ENCODE measurements at regions not wholly inside any gene's neighbourhood (a gene's known extent, or its start where the extent isn't known, plus 50 kb on each side); places are given as distances from the start of the nearest gene placed in this dataset.
"Not testable (repeated sequence)": the region's sequence is repeated elsewhere in the genome, so short reads cannot be mapped to it uniquely, and the experiment has no call there.

GRCh38 chr16:58992755-58993154 lies 258.6 kb upstream of the GOT2 start:
- H3K4me1 Mint-ChIP-seq; H3K36me3 Mint-ChIP-seq (ENCODE audit: low read depth); H3K4me3 Mint-ChIP-seq; intact Hi-C loops (cut with micrococcal nuclease); H3K27me3 Mint-ChIP-seq; H3K27ac Mint-ChIP-seq; H3K9me3 Mint-ChIP-seq; DNase-seq: not testable (repeated sequence)

DNA sequence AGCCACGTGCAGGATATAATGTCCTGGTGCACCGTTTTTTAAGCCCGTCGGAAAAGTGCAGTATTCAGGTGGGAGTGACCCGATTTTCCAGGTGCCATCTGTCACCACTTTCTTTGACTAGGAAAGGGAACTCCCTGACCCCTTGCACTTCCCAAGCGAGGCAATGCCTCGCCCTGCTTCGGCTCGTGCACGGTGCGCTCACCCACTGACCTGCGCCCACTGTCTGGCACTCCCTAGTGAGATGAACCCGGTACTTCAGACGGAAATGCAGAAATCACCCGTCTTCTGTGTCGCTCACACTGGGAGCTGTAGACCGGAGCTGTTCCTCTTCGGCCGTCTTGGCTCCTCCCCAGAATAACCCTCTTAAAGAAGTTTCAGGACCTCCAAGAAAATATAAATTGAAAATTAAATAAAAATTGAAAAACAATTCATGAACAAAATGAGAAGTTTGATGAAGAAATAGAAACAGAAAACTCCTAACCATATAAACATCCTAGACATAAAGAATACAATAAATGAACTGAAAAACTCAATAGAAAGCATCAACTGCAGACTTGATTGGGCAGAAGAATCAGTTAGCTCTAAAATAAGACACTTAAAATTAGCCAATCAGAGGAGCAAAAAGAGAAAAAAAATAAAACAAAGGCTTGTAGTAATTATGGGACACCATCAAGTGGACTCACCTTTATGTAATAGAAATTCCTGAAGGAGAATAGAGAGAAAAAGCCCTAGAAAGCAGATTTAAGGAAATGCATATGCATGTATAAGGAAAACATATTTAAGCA lies 249.3 kb upstream of the GOT2 start:
- H3K4me1 Mint-ChIP-seq: not testable (repeated sequence)

DNA sequence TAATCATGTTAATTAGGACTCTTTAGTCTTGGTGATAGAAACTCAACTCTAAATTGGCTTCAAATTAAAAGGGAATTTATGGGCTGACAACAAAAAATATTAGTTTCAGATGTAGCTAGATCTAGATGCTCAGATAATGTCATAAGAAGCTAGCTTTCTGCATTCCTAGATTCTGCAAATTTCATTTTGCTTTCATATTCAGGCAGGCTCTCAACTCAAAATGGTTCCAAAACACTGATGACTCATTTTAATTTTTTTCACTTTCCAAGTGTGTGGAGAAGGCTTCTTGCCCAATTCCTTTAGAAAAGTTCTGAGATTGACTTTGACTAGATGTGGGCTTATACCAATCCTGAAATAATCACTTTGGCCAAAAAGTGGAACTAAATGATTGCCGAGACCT lies 236.7 kb upstream of the GOT2 start:
- Mint-ChIP-seq H3K27me3 (no peaks in the 10 kb centered on the region), H3K4me1 (no peaks in the 10 kb centered on the region), H3K4me3 (no peak overlapping the region), H3K36me3 (ENCODE audit: low read depth) (no peaks in the 10 kb centered on the region), H3K9me3 (no peaks in the 10 kb centered on the region), H3K27ac (no peak overlapping the region)
- DNase-seq: no peak
- intact Hi-C loops (cut with micrococcal nuclease): no loop called here

More for the DNA sequence above, 249.3 kb upstream of the GOT2 start:
- H3K9me3 Mint-ChIP-seq; H3K4me3 Mint-ChIP-seq; H3K36me3 Mint-ChIP-seq (ENCODE audit: low read depth); DNase-seq; H3K27ac Mint-ChIP-seq; H3K27me3 Mint-ChIP-seq; intact Hi-C loops (cut with micrococcal nuclease): not testable (repeated sequence)

DNA sequence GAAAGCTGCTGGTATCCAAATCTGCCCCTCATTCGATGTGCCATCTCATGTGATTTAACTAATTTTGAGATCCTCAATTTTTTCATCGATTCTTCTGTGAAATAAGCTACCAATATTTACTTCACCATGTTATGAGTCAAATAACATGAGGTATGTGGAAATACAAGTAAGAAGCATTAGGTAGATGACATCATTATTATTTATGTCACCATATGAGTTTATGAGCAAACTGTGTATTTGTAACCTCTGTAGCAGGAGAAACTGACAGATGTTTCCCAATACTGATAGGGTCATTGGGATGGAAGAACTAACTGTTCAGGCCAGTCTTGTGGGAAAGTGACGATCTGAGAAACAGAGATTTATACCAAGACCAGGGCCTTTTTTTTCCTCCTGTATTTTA lies 229.4 kb upstream of the GOT2 start:
- no peak overlapping the region for H3K4me3 Mint-ChIP-seq
- no peak for DNase-seq
- H3K27me3 Mint-ChIP-seq: no peaks in the 10 kb centered on the region
- H3K27ac Mint-ChIP-seq: no peak overlapping the region
- no peaks in the 10 kb centered on the region for H3K4me1 Mint-ChIP-seq
- intact Hi-C loops (cut with micrococcal nuclease): no loop called here
- H3K36me3 Mint-ChIP-seq (ENCODE audit: low read depth): no peaks in the 10 kb centered on the region
- peaks cover 3% of the 10 kb centered on the region for H3K9me3 Mint-ChIP-seq

DNA sequence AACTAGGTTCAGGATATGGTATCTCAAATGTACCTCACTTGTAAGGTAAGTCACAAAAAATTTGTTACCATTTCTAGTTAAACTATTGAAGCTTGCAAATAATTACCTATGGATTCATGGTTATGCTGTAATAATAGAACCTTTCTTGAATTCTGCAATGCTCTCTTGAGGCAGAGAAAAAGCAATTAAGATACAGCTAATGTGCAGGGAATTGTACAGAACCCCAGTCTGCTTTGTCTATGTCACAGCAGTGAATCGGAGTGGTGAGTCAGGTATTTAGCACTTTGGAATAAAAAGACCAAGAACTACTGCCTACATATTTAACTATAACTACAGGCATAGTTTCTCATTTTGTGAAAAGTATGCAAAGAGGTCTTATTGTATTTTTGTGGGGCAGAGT lies 228.7 kb upstream of the GOT2 start:
- no peak overlapping the region for H3K4me3 Mint-ChIP-seq
- H3K9me3 Mint-ChIP-seq: peaks cover 3% of the 10 kb centered on the region
- no peaks in the 10 kb centered on the region for H3K27me3 Mint-ChIP-seq
- no peaks in the 10 kb centered on the region for H3K4me1 Mint-ChIP-seq
- DNase-seq: no peak
- intact Hi-C loops (cut with micrococcal nuclease): no loop called here
- no peaks in the 10 kb centered on the region for H3K36me3 Mint-ChIP-seq (ENCODE audit: low read depth)
- H3K27ac Mint-ChIP-seq: no peak overlapping the region

DNA sequence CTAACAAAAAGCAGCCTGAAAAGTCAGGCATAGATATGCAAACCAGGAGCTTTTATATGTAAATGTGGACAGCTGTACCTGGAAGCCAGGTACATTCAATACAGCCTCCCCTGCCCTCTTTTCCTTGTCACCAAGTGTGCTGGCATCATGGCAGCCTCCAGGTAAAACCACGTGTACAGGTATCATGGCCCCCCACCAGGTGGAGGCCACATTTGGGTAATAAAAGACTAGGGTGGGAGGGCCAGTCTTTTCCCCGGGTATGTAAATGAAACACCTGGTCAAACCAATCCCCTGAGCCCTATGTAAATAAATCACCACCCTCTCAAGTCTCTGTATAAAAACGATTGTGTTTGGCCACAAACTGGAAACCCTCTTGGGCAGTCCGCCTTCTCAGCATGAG lies 226.4 kb upstream of the GOT2 start:
- no peak overlapping the region for H3K27ac Mint-ChIP-seq
- H3K36me3 Mint-ChIP-seq (ENCODE audit: low read depth): no peaks in the 10 kb centered on the region
- H3K27me3 Mint-ChIP-seq: no peaks in the 10 kb centered on the region
- no peaks in the 10 kb centered on the region for H3K4me1 Mint-ChIP-seq
- intact Hi-C loops (cut with micrococcal nuclease): no loop called here
- DNase-seq: no peak
- H3K9me3 Mint-ChIP-seq: peaks cover 3% of the 10 kb centered on the region
- no peak overlapping the region for H3K4me3 Mint-ChIP-seq

DNA sequence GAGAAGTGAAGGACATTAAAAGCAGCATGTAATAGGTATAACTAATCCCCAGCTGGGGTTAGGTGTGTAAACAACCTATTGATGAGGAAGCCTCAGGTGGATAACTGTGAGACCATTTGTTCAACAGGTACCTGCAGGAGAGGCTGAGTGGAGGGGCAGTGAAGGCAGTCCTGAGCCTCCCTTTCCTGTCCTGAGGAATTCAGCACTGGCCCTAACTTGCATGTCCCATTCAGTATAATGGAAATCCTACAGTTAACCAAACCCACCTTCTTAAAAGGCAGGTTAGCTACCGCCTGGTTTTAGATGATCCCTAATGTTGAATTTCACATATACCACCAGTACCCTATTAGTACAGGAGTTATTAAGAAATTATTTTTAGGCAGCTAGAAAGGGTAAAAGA lies 225.9 kb upstream of the GOT2 start:
- Mint-ChIP-seq H3K27me3 (no peaks in the 10 kb centered on the region), H3K9me3 (peaks cover 3% of the 10 kb centered on the region), H3K4me1 (no peaks in the 10 kb centered on the region), H3K36me3 (ENCODE audit: low read depth) (no peaks in the 10 kb centered on the region), H3K27ac (no peak overlapping the region), H3K4me3 (no peak overlapping the region)
- intact Hi-C loops (cut with micrococcal nuclease): no loop called here
- DNase-seq: no peak

- Mint-ChIP-seq H3K36me3 (ENCODE audit: low read depth) (no peaks in the 10 kb centered on the region), H3K4me3 (no peak overlapping the region), H3K27me3 (no peaks in the 10 kb centered on the region), H3K4me1 (no peaks in the 10 kb centered on the region), H3K27ac (no peak overlapping the region), H3K9me3 (peaks cover 3% of the 10 kb centered on the region)
- intact Hi-C loops (cut with micrococcal nuclease): no loop called here
- DNase-seq: no peak
These were observed 224.6 kb upstream of the GOT2 start for GRCh38 chr16:58958749-58959148.

GRCh38 chr16:58948244-58948643 lies 214.1 kb upstream of the GOT2 start:
- no peaks in the 10 kb centered on the region for H3K4me1 Mint-ChIP-seq
- no peaks in the 10 kb centered on the region for H3K27me3 Mint-ChIP-seq
- H3K9me3 Mint-ChIP-seq: no peaks in the 10 kb centered on the region
- intact Hi-C loops (cut with micrococcal nuclease): no loop called here
- H3K4me3 Mint-ChIP-seq: no peak overlapping the region
- H3K27ac Mint-ChIP-seq: no peak overlapping the region
- no peak for DNase-seq
- no peaks in the 10 kb centered on the region for H3K36me3 Mint-ChIP-seq (ENCODE audit: low read depth)

DNA sequence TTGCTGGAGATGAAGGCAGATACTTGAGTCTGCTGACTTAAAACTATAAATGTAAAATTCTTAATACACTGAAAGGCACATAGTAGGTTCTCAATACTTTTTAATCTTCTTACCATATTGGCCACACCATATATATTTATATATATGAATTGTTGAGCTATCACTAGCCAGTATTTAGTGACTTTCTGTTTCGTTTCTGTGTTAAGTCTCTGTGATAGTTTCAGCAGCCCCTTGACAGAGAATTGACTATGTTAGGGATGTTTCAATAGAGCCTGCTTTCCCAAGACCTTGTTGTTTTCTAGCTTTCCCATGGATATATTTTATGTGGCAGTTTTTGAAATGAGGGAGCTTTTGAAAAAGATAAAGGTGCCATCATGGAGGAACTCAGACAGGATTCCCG lies 206.5 kb upstream of the GOT2 start:
- Mint-ChIP-seq H3K27me3 (no peaks in the 10 kb centered on the region), H3K36me3 (ENCODE audit: low read depth) (no peaks in the 10 kb centered on the region), H3K4me3 (no peak overlapping the region), H3K27ac (no peak overlapping the region), H3K9me3 (no peaks in the 10 kb centered on the region), H3K4me1 (no peaks in the 10 kb centered on the region)
- no peak for DNase-seq
- intact Hi-C loops (cut with micrococcal nuclease): no loop called here

- H3K27me3 Mint-ChIP-seq: no peaks in the 10 kb centered on the region
- H3K4me1 Mint-ChIP-seq: no peaks in the 10 kb centered on the region
- no peaks in the 10 kb centered on the region for H3K9me3 Mint-ChIP-seq
- no peak overlapping the region for H3K4me3 Mint-ChIP-seq
- no peaks in the 10 kb centered on the region for H3K36me3 Mint-ChIP-seq (ENCODE audit: low read depth)
- intact Hi-C loops (cut with micrococcal nuclease): no loop called here
- DNase-seq: no peak
- H3K27ac Mint-ChIP-seq: no peak overlapping the region
These were observed 204.7 kb upstream of the GOT2 start for GRCh38 chr16:58938811-58939210.

GRCh38 chr16:58937661-58938060 lies 203.5 kb upstream of the GOT2 start:
- H3K4me3 Mint-ChIP-seq: no peak overlapping the region
- DNase-seq: no peak
- no peaks in the 10 kb centered on the region for H3K9me3 Mint-ChIP-seq
- no peaks in the 10 kb centered on the region for H3K27me3 Mint-ChIP-seq
- no peak overlapping the region for H3K27ac Mint-ChIP-seq
- intact Hi-C loops (cut with micrococcal nuclease): no loop called here
- H3K36me3 Mint-ChIP-seq (ENCODE audit: low read depth): no peaks in the 10 kb centered on the region
- H3K4me1 Mint-ChIP-seq: no peaks in the 10 kb centered on the region

DNA sequence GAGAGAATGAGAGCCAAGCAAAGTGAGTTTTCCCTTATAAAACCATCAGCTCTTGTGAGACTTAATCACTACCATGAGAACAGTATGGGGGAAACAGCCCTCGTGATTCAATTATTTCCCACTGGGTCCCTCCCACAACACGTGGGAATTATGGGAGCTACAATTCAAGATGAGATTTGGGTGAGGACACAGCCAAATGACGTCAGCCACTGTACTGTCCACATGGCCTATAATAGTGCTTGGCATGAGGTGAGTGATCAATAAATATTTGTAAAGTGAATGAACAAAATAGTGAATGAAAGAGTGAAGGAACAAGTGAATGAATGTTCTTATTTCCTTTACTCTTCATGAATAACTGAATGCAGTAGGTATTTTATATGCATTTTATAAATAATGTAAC lies 199.1 kb upstream of the GOT2 start:
- no peak overlapping the region for H3K4me3 Mint-ChIP-seq
- intact Hi-C loops (cut with micrococcal nuclease): no loop called here
- H3K9me3 Mint-ChIP-seq: no peaks in the 10 kb centered on the region
- DNase-seq: no peak
- H3K36me3 Mint-ChIP-seq (ENCODE audit: low read depth): no peaks in the 10 kb centered on the region
- H3K27me3 Mint-ChIP-seq: no peaks in the 10 kb centered on the region
- H3K27ac Mint-ChIP-seq: no peak overlapping the region
- H3K4me1 Mint-ChIP-seq: no peaks in the 10 kb centered on the region

GRCh38 chr16:58931436-58931835 lies 197.3 kb upstream of the GOT2 start:
- Mint-ChIP-seq H3K4me1 (no peaks in the 10 kb centered on the region), H3K27ac (no peak overlapping the region), H3K4me3 (no peak overlapping the region), H3K27me3 (no peaks in the 10 kb centered on the region), H3K9me3 (no peaks in the 10 kb centered on the region), H3K36me3 (ENCODE audit: low read depth) (no peaks in the 10 kb centered on the region)
- intact Hi-C loops (cut with micrococcal nuclease): no loop called here
- no peak for DNase-seq

- H3K27ac Mint-ChIP-seq: no peak overlapping the region
- intact Hi-C loops (cut with micrococcal nuclease): no loop called here
- H3K36me3 Mint-ChIP-seq (ENCODE audit: low read depth): no peaks in the 10 kb centered on the region
- no peaks in the 10 kb centered on the region for H3K27me3 Mint-ChIP-seq
- H3K9me3 Mint-ChIP-seq: no peaks in the 10 kb centered on the region
- H3K4me3 Mint-ChIP-seq: no peak overlapping the region
- no peak for DNase-seq
- no peaks in the 10 kb centered on the region for H3K4me1 Mint-ChIP-seq
These were observed 189.0 kb upstream of the GOT2 start for GRCh38 chr16:58923094-58923493.
